ENCODE measurements at regions not wholly inside any gene's neighbourhood (a gene's known extent, or its start where the extent isn't known, plus 50 kb on each side); places are given as distances from the start of the nearest gene placed in this dataset.

DNA sequence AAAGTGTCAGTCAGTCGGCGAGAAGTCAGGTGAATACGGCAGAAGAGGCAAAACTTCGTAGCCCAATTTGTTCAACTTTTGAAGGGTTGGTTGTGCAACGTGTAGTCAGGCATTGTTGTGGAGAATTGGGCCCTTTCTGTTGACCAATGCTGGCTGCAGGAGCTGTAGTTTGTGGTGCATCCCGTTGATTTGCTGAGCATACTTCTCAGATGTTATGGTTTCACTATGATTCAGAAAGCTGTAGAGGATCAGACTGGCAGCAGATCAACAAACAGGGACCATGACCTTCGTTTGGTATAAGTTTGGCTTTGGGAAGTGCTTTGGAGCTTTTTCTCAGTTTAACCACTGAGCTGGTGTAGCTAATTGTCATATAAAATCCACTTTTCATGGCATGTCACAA, 190.2 kb upstream of the ADAMTS5 start:
- in situ Hi-C loops (cut with MboI; ENCODE audit: low pct_ligation_motif_present in 1 of 4, low pct_unique_long_range_greater_than_20kb in 1 of 4, low sequenced_read_pairs in 3 of 4): no loop called here
- Histone ChIP-seq H3K27ac (no peak overlapping the region), H3K4me1 (no peaks in the 10 kb centered on the region), H3K9me3 (no peaks in the 10 kb centered on the region), H3K27me3 (no peaks in the 10 kb centered on the region), H3K4me3 (no peak overlapping the region), H3K36me3 (no peaks in the 10 kb centered on the region)
- no peak for DNase-seq
- TF ChIP-seq EP300 (IDR thresholded peaks at IDR 0.05; ENCODE audit: low read depth) (no peak), POLR2AphosphoS5 (IDR thresholded peaks at IDR 0.05) (no peak), POLR2A (IDR thresholded peaks at IDR 0.05) (no peak)
- TF ChIP-seq, protein P1, sequence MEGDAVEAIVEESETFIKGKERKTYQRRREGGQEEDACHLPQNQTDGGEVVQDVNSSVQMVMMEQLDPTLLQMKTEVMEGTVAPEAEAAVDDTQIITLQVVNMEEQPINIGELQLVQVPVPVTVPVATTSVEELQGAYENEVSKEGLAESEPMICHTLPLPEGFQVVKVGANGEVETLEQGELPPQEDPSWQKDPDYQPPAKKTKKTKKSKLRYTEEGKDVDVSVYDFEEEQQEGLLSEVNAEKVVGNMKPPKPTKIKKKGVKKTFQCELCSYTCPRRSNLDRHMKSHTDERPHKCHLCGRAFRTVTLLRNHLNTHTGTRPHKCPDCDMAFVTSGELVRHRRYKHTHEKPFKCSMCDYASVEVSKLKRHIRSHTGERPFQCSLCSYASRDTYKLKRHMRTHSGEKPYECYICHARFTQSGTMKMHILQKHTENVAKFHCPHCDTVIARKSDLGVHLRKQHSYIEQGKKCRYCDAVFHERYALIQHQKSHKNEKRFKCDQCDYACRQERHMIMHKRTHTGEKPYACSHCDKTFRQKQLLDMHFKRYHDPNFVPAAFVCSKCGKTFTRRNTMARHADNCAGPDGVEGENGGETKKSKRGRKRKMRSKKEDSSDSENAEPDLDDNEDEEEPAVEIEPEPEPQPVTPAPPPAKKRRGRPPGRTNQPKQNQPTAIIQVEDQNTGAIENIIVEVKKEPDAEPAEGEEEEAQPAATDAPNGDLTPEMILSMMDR (IDR thresholded peaks at IDR 0.05): no peak
- intact Hi-C loops (cut with DNase I; ENCODE audit: low total_unique reads): no loop called here
- WGBS, 2 donors (ENCODE audit: low coverage in 1 of 2): 60 to 71% methylated on average over 6 to 7 of the region's 7 CpGs

DNA sequence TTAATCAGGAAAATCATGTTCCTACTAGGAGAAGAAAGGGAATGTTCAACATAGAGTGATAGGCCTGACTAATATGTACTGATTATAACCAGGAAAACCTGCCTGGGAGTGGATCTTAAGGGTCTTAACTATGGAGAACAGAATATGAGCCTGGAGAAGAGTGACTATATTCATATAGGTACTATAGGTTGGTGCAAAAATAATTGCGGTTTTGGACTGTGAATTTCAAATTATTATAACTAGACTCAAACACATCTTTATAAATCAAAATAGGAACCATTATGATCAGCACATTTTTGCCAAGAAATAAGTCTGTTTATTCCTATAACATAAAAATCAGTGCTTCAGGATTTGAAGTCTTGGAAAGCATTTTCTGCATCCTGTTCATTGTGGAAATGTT, 189.8 kb upstream of the ADAMTS5 start:
- intact Hi-C loops (cut with DNase I; ENCODE audit: low total_unique reads) (no loop called here), in situ Hi-C loops (cut with MboI; ENCODE audit: low pct_ligation_motif_present in 1 of 4, low pct_unique_long_range_greater_than_20kb in 1 of 4, low sequenced_read_pairs in 3 of 4) (no loop called here)
- Histone ChIP-seq H3K4me3 (no peak overlapping the region), H3K27me3 (no peaks in the 10 kb centered on the region), H3K27ac (no peak overlapping the region), H3K4me1 (no peaks in the 10 kb centered on the region), H3K9me3 (no peaks in the 10 kb centered on the region), H3K36me3 (no peaks in the 10 kb centered on the region)
- DNase-seq: no peak
- TF ChIP-seq POLR2A (IDR thresholded peaks at IDR 0.05): no peak
- no peak for TF ChIP-seq EP300 (IDR thresholded peaks at IDR 0.05; ENCODE audit: low read depth)
- TF ChIP-seq, protein P1 (IDR thresholded peaks at IDR 0.05): no peak
- 85 to 92% methylated on average over 1 of the region's 1 CpG for WGBS, 2 donors (ENCODE audit: low coverage in 1 of 2)

DNA sequence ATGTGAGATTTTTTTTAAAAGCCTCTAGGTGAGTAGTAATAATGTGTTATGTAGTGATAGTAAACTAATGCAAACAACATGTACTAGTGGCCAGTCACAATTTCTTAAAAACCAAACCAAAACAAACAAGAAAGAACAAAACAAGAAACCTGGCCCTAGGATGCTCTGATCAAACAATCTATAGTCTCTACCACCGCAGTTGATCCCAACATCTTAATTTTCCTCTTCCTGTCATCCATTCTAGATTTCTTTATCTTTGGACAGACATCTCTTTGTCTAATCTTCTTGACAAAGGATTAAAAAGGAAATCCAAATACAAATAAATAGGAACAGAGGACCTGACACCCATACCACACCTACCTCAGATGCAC, 188.2 kb upstream of the ADAMTS5 start:
- no peak for DNase-seq
- Histone ChIP-seq H3K4me1 (no peaks in the 10 kb centered on the region), H3K27me3 (no peaks in the 10 kb centered on the region), H3K4me3 (no peak overlapping the region), H3K9me3 (no peaks in the 10 kb centered on the region), H3K36me3 (no peaks in the 10 kb centered on the region), H3K27ac (no peak overlapping the region)
- intact Hi-C loops (cut with DNase I; ENCODE audit: low total_unique reads) (no loop called here), in situ Hi-C loops (cut with MboI; ENCODE audit: low pct_ligation_motif_present in 1 of 4, low pct_unique_long_range_greater_than_20kb in 1 of 4, low sequenced_read_pairs in 3 of 4) (no loop called here)
- WGBS, 2 donors (ENCODE audit: low coverage in 1 of 2): 77 to 79% methylated on average over 1 of the region's 1 CpG
- TF ChIP-seq EP300 (IDR thresholded peaks at IDR 0.05; ENCODE audit: low read depth): no peak
- TF ChIP-seq, protein P1 (IDR thresholded peaks at IDR 0.05): no peak
- no peak for TF ChIP-seq POLR2AphosphoS5 (IDR thresholded peaks at IDR 0.05)
- TF ChIP-seq POLR2A (IDR thresholded peaks at IDR 0.05): no peak

DNA sequence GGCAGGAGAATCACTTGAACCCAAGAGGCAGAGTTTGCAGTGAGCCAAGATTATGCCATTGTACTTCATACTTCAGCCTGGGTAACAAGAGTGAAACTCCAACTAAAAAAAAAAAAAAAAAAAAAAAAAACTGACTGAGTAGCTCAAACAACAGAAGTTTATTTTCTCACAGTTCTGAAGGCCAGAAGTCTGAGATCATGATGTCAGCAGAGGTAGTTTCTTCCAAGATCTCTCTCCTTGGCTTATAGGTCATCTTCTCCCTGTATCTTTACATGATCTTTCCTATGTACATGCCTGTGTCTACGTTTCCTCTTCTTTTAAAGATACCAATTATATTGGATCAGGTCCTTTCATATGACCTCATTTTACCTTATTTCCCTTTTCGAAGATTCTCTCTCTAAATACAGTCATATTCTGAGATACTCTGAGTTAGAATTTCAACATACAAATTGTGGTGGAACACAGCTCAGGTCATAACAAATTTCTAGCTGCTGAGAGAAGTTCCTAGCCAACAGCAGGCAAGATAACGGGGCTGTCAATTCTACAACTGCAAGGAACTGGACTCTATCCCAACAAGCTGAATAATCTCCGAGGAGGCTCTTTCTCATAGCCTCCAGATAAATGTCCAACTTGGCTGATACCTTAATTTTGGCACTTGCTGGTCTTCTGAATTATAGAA, 187.7 kb upstream of the ADAMTS5 start:
- no peak for DNase-seq
- Histone ChIP-seq H3K36me3 (no peaks in the 10 kb centered on the region), H3K4me1 (no peaks in the 10 kb centered on the region), H3K27me3 (no peaks in the 10 kb centered on the region), H3K9me3 (no peaks in the 10 kb centered on the region), H3K4me3 (no peak overlapping the region), H3K27ac (no peak overlapping the region)
- intact Hi-C loops (cut with DNase I; ENCODE audit: low total_unique reads) (no loop called here), in situ Hi-C loops (cut with MboI; ENCODE audit: low pct_ligation_motif_present in 1 of 4, low pct_unique_long_range_greater_than_20kb in 1 of 4, low sequenced_read_pairs in 3 of 4) (no loop called here)
- WGBS, 2 donors (ENCODE audit: low coverage in 1 of 2): 66 to 78% methylated on average over 3 to 4 of the region's 4 CpGs
- TF ChIP-seq POLR2A (IDR thresholded peaks at IDR 0.05) (no peak), EP300 (IDR thresholded peaks at IDR 0.05; ENCODE audit: low read depth) (no peak), POLR2AphosphoS5 (IDR thresholded peaks at IDR 0.05) (no peak)
- TF ChIP-seq, protein P1 (IDR thresholded peaks at IDR 0.05): no peak

All from transverse colon (tissue), 4 donors.